HG03558 (cell line): ENCODE measurements at regions not wholly inside any gene's neighbourhood (a gene's known extent, or its start where the extent isn't known, plus 50 kb on each side); places are given as distances from the start of the nearest gene placed in this dataset.

Experiments used
- ATAC-seq: cut with Tn5 transposase; IDR thresholded peaks from one replicate; pipeline ENCODE4 v1.9.1; 2021; ENCODE audit warnings: moderate number of reproducible peaks; ENCODE audit not compliant: unreplicated experiment; ENCODE audit errors: extremely low read depth

DNA sequence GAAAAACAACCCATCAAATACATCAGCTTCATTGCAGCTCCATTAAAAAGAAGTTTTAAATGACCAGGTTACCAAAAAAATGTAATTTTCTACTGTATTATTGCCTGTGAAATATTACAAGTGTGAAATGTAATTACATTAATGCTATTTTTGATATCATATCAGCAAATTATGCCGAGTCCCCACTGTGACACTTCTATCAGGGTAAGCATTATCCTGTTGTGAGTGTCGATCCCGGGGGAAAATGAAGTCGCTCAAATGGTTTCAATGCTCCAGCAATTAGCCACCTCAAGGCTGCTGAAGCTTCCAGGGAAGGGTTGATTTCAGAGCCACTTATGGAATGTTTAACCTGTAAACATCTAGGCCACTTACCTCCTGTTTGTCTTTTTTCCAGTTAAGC lies 70.4 kb downstream of the RCN1 start:
- ATAC-seq: no peak

DNA sequence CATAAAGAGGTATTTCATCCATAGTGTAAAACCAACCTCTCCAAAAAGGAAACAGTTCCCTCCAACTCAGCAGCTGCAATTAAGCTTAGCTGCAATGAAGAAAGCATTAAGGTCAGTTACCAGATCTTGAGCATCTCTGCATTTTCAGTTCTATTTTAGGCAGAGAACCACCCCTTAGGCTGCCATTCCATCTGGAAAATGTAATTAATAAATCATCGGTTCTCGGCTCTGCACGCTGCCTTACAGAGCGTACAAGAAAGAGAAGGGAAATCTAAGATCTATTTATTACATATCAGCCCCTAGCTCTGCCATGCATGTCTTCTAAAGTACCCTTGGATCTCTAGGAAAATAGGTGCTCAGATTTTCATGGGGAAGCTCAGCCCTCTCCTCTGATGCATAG lies 71.5 kb downstream of the RCN1 start:
- no peak for ATAC-seq

DNA sequence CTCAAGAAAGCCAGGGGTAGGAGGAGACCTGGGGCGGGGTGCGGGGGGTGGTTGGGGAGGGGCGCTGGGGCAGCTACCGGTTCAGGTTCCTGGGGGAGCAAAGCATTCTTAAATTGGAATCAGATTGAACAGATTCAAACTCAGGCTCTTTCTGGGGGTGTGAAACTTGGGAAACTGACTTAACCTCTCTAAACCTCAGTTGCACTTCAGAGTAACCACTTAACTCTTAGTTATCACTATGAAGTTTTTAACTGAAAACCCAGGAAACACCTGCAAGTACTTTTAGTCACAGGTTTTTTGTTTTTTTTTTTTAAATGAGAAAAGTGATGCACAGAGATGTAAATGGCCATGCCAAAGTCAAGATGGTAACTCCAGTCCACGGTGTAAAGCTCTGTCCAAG lies 72.0 kb downstream of the RCN1 start:
- no peak for ATAC-seq

DNA sequence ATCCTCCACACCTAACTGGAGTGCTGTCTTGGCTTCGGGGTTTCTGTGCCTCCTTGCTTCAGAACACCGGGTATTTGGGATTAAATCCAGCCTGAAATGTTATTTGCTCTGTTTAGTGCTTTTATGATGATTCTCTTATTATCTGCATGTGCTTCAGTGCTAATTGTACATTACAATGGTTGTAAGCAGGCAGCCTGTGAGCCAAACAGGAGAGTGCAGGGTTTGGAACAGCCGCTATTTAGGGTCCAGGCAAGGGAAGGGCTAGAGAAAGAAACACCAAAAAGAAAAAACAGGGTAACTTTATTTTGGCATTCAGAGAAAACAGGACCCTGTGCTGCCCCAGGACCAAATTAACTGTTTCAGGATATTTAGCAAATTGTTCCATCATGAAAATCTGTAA lies 72.7 kb downstream of the RCN1 start:
- ATAC-seq: no peak

DNA sequence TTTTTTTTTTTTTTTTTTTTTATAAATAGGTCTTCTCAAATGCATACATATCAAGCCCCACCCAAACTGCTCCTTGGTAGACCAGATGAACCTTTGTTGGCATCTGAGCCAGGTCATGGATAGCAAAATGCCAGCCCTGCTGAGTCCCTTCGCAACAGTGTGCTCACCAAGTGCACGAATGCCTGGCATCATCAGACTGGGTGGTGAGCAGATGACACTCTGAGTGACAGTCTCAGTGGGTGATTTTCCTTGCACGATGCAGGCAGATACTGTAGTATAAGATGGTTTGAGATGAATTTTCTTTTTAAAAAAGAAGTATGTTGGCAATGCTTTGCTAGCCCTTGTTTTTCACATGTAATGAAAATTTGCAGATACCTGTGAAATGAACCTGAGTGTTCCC lies 74.0 kb downstream of the RCN1 start:
- ATAC-seq: no peak

DNA sequence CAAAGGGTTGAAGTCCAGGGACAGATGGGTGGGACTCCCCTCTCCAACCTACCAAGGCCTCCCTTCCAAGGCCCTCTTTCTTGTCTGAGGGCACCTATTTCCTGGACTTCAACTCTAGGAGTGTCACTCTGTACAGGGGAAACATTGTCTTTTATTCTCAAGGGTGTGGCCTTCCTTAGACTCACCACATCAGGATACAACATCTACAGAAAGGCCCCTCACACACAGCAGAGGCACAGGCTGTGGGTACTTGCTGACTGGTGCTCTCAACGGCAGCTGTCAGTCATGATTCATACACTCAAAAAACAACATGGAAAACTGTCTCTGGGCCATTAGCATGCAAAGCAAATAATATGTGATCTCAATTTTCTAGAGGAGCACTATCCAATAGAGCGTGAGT lies 78.0 kb downstream of the RCN1 start:
- ATAC-seq: no peak

DNA sequence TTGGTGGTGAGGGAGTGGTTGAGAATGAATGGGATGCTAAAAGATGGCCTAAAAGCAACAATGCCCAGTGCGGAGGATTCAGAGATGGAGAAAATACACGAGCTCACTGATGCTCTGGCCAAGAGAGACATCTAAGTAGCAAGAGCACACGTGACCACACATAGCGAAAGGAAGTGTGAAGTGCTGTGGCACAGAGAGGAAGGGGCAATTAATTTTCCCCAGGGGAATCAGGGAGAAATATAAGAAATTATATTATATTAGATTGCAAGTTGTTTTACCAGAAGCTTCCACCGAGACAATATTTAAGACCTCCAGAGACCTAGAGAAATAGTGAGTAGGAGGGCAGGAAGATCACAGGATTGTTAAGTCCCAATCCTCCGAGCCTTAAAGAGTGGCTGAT lies 80.6 kb downstream of the RCN1 start:
- ATAC-seq: no peak

DNA sequence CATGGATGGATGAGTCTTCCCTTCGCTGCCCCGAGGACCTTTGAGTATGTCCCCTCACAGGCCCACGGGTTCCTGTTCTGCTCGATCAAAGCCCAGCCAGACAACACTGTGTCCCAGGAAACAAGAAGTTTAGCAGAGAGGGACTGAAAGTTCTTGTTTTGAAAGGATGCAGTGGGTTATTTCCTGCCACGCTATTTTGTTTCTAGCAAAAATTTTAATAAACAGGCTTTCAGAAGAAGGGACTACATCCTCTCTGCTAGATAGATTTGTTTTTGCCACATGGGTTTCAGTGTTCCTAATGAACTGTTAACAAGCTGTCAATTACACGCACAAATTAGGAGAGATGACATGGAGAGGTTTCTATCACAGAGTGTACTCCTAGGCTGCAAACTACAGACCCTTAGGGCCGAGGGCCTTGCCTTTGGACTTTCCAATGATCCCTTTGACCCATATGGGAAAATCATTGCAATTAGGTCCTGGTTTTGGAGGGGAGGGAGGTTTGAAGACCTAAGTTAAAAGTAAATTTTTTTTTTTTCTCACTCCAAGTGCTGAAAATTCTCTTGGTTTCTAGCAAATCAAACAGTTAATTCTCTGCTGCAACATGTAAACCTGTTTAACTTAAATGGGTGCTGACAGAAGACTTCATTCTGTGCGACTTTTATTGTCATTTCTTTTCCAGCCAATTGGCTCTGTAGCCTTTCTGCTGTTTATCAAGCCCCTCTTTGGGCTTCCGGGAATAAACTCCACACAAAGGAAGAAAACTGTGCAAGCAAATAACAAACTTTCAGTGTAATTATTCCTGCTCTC lies 81.4 kb downstream of the RCN1 start:
- no peak for ATAC-seq

DNA sequence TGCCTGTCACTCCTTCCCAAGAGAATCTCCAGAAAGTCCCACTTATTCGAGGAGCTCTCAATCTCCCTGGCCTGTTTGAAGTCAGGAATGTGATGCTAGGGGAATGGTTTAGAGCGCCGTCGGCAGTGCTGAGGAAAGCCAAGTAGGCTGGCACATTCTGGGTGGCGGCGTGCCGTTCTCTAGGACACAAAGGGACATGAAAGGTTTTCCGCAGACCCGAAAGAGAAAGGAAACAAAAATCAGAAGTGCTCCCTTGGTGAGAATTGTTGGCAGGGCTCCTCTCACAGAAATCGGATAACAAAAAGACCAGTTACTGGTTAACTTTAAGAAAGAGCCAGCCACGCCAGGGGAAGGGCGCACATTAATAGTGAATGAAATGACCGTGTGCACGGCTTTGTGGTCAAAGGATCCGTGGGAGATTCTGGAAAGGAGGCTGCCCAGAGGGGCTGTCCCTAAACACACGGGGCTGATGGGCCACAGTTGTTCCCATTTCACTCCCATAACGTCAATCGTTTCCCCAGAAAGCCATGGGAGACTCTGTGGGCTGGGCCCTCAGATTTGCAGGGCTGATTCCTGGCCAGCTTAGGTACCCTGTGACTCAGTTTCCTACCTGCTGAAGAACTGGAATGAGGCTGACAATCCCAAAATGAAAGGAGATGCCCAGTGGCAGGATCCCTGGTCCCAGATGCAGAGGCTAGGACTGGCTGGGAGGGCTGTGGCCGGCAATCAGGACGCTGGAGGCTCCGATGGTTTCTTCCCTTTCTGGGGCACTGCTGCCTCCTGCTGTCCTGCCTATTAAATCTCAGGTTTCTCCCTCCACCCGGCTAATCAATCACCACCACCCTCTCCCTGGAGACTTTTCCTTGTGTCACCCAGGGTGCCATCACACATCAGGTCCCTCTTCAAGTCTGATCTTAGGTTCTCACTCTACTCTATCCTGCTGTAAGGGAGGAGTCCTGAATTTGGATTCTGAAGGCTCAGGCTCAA lies 82.3 kb downstream of the RCN1 start:
- no peak for ATAC-seq

DNA sequence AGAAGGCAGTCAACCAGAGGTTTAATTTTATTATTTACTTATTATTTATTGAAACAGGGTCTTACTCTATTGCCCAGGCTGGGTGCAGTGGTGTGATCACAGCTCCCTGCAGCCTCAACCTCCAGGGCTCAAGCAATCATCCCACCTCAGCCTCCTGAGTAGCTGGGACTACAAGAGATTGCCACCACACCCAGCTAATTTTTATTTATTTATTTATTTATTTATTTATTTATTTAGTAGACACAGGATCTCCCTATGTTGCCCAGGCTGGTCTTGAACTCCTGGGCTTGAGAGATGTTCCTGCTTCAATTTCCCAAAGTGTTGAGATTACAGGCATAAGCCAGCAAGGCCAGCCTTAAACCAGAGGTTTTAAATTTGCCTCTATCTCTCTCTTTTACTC lies 83.1 kb downstream of the RCN1 start:
- no peak for ATAC-seq

DNA sequence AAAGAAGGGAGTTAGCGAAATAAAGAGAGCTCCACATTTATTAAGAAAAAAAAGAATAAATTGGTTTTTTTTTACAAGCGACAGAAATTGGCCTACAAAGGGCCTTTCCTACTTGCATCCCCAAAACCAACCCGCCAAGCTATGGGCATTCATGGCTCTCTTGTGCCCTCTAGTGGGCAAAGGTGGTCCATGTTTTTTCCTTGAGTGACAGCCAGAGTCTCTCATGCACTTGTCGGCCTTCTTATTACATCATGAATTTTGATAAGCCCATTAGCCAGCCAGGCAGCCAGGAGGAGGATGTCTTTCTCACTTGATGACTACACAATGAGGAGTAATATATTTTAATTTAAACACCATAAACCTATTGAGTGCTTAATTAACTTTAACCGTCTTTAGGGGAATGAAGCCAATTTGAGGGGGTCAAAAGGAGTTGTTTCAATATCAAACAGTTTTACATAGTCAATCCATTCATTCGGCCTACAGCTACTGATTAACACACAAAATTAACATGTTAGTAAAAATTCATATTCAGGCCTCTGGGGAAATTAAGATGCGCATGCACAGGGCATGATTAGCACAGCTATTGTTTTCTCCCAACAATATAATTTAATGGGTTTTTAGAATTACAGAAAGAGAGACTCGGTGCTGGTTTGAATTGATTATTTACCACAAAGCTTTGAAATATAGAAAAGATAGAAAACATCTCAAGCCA lies 85.5 kb downstream of the RCN1 start:
- no peak for ATAC-seq

DNA sequence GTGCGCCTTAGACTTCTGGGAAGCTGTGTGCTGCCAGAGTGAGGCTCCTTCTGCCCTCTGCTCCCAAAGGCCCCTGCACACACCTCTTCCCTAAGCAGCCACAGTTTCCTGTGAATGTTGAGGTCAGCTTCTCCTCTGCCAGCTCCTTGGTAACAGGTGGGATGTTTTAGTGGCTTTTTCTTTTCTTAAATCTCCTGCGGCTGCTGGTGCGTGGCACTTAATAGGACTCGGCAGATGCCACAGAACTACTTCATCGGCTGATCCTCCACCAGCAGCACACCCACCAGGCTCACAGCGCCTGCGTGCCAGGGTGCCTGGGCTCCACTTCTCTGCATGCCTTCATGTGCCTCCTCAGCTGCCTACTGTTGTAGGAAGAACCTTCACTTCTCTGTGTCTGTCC lies 87.8 kb downstream of the RCN1 start:
- ATAC-seq: no peak

DNA sequence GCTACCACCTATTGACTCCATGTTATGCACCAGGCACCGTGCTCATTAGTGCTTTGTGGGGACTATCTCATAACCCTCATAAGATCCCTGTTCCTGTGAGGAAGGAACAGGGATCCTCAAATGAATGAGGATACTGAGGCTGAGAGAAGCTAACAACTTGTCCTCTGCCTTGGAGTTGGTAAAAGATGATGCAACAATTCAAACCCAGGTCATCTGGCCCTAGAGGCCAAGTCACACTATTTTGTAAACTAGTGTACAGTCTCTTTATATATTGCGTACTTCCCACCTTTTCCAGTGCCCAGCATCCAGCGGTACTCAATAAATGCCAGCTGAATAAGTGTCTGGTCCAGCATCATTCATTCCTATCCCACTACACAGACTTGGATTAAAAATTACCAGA lies 92.6 kb downstream of the RCN1 start:
- ATAC-seq: no peak

DNA sequence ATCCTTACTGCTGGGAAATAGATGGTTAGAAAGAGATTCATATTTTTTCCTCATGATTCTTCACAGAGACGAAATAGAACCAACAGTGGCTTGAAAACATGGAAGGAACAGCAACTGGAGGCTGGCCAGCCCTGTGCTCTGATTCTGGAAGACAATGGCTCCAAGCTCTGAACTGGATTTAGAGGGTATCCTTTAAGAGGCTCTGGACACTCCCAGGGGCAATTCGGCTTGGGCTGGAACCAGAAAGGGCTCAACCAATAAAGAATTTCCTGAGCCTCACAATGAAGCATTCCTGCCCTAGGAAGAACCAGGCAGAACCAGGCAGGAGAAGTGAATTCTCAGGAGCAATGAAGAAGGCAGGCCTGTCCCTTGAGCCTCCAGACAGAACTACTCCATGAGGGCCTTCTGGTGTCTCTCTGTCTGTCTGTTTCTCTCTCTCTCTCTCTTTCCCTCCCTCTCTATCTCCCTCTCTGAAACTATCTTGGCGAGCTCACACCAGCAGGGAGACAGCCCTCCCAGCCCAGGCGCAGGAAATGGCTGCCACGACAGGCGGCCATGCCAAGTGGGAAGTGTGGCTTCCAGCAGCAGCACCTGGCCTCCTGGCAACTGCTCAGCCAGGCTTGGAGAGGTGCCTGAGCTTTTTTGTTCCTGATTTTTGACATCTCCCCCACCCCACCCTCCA lies 93.3 kb downstream of the RCN1 start:
- no peak for ATAC-seq

DNA sequence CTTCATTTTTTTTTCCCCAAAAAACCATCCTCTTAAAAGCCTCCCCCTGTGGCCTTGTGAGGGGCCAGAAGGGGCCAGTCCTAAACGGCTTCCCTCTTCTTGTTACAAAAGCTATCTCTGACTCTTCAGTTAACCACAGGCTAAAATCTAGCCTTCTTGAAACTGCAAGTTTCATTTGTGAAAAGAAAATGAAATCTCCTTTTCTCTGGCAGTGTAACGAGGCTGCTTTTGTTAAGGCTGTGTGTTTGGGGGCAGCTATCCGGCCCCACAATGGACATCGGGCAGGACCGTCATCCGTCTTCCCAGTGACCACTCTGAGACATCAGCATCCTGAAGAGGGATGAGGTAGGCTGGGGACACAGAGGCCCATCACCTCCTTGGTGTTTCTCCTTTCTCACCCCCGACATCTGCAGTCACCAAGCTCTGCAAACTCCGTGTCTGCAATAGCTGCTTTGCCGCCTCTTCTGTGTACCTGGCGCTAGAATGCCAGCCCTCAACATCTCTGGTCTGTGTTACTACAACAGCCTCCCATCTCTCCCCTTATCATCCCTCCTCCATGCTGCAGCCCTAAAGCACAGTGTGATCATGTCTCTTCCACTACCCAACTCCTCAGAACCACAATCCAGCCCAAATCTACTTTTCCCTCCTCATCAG lies 94.0 kb downstream of the RCN1 start:
- no peak for ATAC-seq

DNA sequence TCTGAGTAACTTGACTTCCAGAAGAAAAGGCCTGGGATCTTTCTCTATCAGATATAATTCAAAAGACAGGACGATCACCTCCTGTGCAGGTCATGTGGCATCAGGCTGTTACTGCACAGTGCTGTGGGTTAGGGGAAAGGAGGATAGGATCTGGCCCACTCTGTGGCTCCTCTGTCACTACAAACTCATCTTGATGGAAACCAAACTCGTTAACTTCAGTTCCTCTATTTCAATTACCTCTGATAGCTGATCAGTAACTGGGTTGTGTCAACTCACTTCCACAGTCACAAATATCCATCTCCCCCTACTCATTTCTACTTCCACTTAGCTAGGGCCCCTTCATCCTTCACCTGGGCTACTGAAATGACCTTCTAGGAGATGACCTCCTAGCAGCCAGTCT lies 95.2 kb downstream of the RCN1 start:
- ATAC-seq: no peak

DNA sequence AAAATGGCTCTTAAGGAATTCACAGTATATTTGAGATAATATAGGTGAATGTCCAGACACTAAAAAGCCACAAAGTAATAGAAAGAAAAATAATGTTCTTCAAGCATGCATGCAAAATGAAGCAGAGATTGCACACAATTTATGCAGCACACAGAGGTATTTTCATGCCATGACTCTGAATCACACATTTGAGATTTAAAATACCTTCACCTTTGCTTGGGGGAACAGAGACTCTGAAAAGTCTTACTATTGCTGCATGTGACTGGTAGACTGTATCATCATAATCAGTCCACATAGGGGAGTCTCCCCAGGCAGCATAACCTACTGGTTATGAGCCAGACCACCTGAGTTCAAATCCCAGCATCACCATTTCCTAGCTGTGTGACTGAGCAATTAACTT lies 96.2 kb downstream of the RCN1 start:
- ATAC-seq: no peak

DNA sequence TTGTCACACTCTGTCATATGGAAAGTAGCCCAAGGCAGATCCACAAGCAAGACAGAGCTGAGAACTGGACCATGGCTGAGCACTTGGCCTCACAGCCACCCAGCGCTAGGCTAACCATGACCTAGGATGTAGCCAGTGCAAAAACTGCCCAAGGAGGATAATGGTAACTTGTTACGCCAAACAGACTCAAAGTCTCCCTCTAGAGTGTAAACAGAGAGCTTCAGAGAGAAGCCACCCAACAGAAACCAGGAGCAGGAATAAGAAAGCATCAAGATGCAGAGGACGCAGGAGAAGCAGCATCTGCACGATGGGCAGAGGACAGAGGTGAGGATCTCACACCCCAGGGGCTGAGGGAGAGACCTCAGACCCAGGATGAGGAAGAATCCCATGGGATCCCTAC lies 97.9 kb downstream of the RCN1 start:
- no peak for ATAC-seq

DNA sequence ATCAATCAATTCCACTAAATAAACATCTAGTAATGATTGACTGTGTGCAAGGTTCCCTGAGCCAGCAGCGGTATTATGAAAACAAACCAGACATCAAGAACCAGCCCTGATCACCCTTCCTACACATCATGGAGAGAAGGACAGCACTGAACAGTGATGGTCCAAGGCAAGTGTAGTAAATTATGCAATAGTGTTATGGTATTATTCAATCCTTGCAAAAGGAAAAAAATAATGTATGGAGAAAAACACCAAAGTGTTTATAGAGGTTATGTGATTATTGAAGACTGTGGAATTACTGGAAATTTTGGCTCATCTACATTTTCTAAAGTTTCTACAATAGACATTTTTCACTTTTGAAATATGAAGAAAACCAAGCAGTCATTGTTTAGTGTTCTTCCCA lies 105.3 kb downstream of the RCN1 start:
- ATAC-seq: no peak

DNA sequence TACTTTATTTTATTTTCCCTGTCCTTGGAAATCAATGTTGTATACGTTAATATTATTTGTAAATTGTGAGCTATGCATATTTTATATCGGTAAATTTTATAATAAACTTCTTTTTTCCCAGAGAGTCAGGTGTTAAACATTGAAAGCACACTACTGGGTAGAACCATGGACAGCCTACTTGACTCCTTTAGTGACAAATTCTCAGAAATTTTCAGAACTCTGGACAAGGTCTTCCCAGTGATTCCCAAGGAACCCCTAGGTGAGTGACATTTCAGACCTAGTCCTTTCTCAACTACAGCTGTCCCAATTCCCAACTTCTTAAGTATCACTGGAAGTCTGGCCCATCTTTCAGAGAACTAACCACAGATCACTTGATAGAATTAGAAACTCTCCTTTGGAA lies 107.2 kb downstream of the RCN1 start:
- ATAC-seq: no peak
